SK-N-MC (cell line): ENCODE measurements at regions not wholly inside any gene's neighbourhood (a gene's known extent, or its start where the extent isn't known, plus 50 kb on each side); places are given as distances from the start of the nearest gene placed in this dataset.

Experiments used
- EZH2 ChIP-seq: fragments of 200-600 bp; sonication (generic); IDR thresholded peaks from one replicate; pipeline ENCODE4 v1.6.1; 2017; ENCODE audit warnings: antibody characterized with exemption
- FOXP2 ChIP-seq: optimal IDR thresholded peaks from 2 replicates; pipeline ENCODE3; 2011; ENCODE audit warnings: mild to moderate bottlenecking, moderate library complexity; ENCODE audit not compliant: insufficient read depth; ENCODE audit errors: extremely low read length, control extremely low read depth
- POLR2AphosphoS5 ChIP-seq: IDR thresholded peaks from 2 replicates; pipeline ENCODE4 v1.6.1; 2012; ENCODE audit warnings: mild to moderate bottlenecking, low read depth, low read length, borderline replicate concordance

DNA sequence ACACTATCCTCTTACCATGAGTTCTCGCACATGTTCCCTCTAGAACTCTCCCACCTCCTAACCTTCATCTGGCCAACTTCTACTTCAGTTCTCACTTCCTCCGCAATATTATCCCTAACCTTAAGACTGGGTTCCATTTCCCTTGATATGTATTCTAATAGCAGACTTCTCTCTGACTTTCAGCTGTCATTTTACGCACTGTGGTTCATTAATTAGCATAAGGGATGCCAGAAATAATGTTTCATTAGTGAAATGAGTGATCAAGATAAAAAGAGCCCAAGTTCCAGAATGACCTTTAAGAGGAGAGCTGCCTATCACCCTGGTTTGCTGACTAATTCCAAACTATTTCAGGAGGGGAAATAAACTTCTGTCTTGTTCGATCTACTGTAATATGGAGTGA lies 108.6 kb upstream of the CCDC150 start:
- no peak for TF ChIP-seq EZH2
- TF ChIP-seq POLR2AphosphoS5: no peak
- TF ChIP-seq FOXP2: no peak
